Activated CD4-positive, alpha-beta T cell treated with anti-CD3 and anti-CD28 coated beads, Interleukin-10, Interleukin-2, amounts not matched to agents 100 ng/mL and 50 ng/mL, durations not matched to agents 16 hours and 8 hours (primary cell): ENCODE measurements at regions not wholly inside any gene's neighbourhood (a gene's known extent, or its start where the extent isn't known, plus 50 kb on each side); places are given as distances from the start of the nearest gene placed in this dataset.
"Not testable (repeated sequence)": the region's sequence is repeated elsewhere in the genome, so short reads cannot be mapped to it uniquely, and the experiment has no call there.

ENCODE experiments used
- DNase-seq: peaks from one replicate; pipeline ENCODE4 v3.0.0-alpha.2; 2020

- DNase-seq, result no peak
Measured at GRCh38 chr16:5918567-5919130, 821.1 kb upstream of the EEF2KMT start.

- no peak for DNase-seq
Measured at GRCh38 chr16:5917436-5918195, 820.0 kb upstream of the EEF2KMT start.

GRCh38 chr16:5916711-5917191 lies 819.2 kb upstream of the EEF2KMT start:
- DNase-seq, result no peak

- no peak for DNase-seq
Measured at GRCh38 chr16:5911241-5911640, 813.6 kb upstream of the EEF2KMT start.

GRCh38 chr16:5909556-5909955 lies 812.0 kb upstream of the EEF2KMT start:
- not testable (repeated sequence) for DNase-seq

GRCh38 chr16:5907544-5907943 lies 809.9 kb upstream of the EEF2KMT start:
- no peak for DNase-seq

- no peak for DNase-seq
Measured at GRCh38 chr16:5906351-5906750, 808.8 kb upstream of the EEF2KMT start.

- DNase-seq, result no peak
Measured at GRCh38 chr16:5905935-5906334, 808.3 kb upstream of the EEF2KMT start.

- DNase-seq, result no peak
Measured at GRCh38 chr16:5903832-5904231, 806.2 kb upstream of the EEF2KMT start.

GRCh38 chr16:5903153-5903552 lies 805.6 kb upstream of the EEF2KMT start:
- DNase-seq, result no peak

GRCh38 chr16:5900046-5900445 lies 802.5 kb upstream of the EEF2KMT start:
- DNase-seq, result no peak

GRCh38 chr16:5895976-5896375 lies 798.4 kb upstream of the EEF2KMT start:
- no peak for DNase-seq

- DNase-seq, result no peak
Measured at GRCh38 chr16:5895137-5895536, 797.5 kb upstream of the EEF2KMT start.

GRCh38 chr16:5891296-5891695 lies 793.7 kb upstream of the EEF2KMT start:
- DNase-seq, result no peak

GRCh38 chr16:5885521-5885920 lies 787.9 kb upstream of the EEF2KMT start:
- no peak for DNase-seq

GRCh38 chr16:5884996-5885395 lies 787.4 kb upstream of the EEF2KMT start:
- no peak for DNase-seq

- no peak for DNase-seq
Measured at GRCh38 chr16:5884339-5884738, 786.7 kb upstream of the EEF2KMT start.

- no peak for DNase-seq
Measured at GRCh38 chr16:5882087-5882640, 784.6 kb upstream of the EEF2KMT start.

- no peak for DNase-seq
Measured at GRCh38 chr16:5875416-5875815, 777.8 kb upstream of the EEF2KMT start.

- no peak for DNase-seq
Measured at GRCh38 chr16:5874899-5875298, 777.3 kb upstream of the EEF2KMT start.

- no peak for DNase-seq
Measured at GRCh38 chr16:5873221-5873620, 775.6 kb upstream of the EEF2KMT start.

GRCh38 chr16:5870886-5871691 lies 773.5 kb upstream of the EEF2KMT start:
- no peak for DNase-seq

GRCh38 chr16:5867250-5867649 lies 769.7 kb upstream of the EEF2KMT start:
- no peak for DNase-seq

GRCh38 chr16:5865236-5865635 lies 767.6 kb upstream of the EEF2KMT start:
- DNase-seq, result no peak
